Middle frontal gyrus (tissue), 1 donor: ENCODE measurements at regions not wholly inside any gene's neighbourhood (a gene's known extent, or its start where the extent isn't known, plus 50 kb on each side); places are given as distances from the start of the nearest gene placed in this dataset.
A peak's percentile ranks its signal among the peaks of the same experiment; 100 is the strongest.
"Not testable (repeated sequence)": the region's sequence is repeated elsewhere in the genome, so short reads cannot be mapped to it uniquely, and the experiment has no call there.

Experiments
- DNase-seq: peaks from one replicate; pipeline ENCODE4 v3.0.0-alpha.2; 2015; ENCODE audit warnings: low spot score; ENCODE audit errors: extremely low spot score

DNA sequence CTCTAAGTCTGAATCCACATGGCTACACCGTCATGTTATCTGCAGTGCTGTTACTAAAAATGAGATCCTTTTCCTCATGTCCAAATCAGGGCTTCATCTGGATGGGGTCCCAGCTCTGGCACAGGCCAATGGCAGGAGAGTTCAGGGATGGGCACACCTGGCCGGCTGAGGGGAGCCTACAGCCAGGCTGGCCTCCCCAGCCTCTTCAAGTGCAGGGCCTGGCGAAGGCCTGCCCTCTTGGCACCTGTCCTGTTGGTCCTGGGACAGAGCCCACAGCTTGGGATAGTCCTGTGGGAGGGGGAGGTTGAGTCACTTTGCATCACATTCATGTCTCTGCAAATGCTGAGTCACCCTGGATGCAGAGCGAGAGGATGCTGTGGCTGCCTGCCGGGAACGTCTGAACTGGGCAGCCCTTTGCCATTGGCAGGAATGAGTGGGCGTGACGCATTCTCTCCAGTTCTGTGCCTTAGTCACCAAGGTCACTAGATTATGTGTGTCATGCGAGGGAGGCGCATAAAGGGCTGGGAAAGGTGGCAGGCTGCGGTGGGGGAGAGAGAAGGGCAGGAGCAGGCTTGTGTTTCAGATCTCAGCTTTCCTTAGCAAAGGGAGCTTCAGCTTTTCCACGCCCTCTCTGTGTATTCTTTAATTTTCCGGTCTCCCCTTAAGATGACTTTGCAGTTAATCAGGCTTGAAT lies 223.2 kb upstream of the ECI2 start:
- DNase-seq: peak; percentile 53

DNA sequence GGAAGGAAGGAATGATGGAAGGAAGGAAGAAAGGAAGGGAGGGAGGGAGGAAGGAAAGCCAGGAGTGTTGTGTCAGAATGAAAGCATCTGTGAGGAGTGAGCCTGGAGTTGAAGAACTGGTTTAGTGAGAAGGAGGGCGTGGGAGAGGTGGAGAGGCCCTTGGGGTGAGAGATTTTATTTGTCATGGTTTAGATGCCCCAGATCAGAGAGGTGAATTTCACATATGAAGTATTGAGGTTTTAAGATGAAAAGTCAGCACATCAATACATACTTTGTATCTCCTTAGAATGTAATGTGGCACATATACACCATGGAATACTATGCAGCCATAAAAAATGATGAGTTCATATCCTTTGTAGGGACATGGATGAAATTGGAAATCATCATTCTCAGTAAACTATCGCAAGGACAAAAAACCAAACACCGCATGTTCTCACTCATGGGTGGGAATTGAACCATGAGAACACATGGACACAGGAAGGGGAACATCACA lies 222.3 kb upstream of the ECI2 start:
- not testable (repeated sequence) for DNase-seq

GRCh38 chr6:4356899-4357659 lies 221.7 kb upstream of the ECI2 start:
- DNase-seq: no peak

GRCh38 chr6:4355241-4355640 lies 219.9 kb upstream of the ECI2 start:
- DNase-seq: no peak

- no peak for DNase-seq
Observed at GRCh38 chr6:4354181-4354580, 218.8 kb upstream of the ECI2 start.

DNA sequence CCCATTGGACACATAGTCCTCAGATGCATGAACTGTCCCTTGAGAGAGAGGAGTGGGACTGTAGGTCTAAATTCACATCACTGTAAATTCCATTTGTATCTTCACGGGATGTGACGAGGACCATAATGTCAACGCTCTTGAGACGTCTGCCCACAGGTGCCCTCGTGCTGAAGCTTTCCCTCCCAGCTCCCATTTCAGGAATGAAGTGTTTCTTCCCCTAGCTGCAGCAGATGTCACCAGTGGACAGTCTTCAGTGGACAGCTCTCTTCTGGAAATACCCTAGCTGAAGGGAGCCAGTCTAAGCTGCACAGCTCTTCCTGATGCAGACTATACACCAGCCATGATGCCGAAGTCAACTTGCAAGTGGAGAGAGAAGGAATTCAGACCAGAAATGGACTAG lies 217.4 kb upstream of the ECI2 start:
- DNase-seq: no peak

- DNase-seq: no peak
Observed at GRCh38 chr6:4352322-4352669, 216.9 kb upstream of the ECI2 start.

- DNase-seq: peak; percentile 76
Observed at GRCh38 chr6:4351520-4352321, 216.3 kb upstream of the ECI2 start.

- no peak for DNase-seq
Observed at GRCh38 chr6:4350567-4351519, 215.5 kb upstream of the ECI2 start.

DNA sequence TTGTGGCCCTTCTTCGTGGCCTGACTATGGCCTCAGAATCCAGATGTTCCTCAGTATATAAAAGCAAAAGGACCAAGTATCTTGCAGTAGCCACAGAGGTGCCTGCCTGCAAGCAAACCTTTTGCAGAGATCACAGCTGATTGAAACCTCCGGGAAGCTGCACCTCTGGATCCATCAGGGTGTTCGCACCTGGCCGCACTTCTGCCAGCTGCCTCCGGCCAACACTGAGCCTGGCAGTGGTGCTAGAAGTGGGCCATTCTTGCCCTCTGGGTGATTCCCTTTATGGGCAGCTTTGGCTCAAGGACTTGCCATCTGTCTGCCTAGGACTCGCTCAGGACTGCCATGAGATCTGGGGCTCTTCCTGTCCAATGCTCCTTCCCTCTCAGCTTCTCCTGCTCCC lies 214.6 kb upstream of the ECI2 start:
- DNase-seq: no peak

- no peak for DNase-seq
Observed at GRCh38 chr6:4349323-4349722, 213.9 kb upstream of the ECI2 start.

DNA sequence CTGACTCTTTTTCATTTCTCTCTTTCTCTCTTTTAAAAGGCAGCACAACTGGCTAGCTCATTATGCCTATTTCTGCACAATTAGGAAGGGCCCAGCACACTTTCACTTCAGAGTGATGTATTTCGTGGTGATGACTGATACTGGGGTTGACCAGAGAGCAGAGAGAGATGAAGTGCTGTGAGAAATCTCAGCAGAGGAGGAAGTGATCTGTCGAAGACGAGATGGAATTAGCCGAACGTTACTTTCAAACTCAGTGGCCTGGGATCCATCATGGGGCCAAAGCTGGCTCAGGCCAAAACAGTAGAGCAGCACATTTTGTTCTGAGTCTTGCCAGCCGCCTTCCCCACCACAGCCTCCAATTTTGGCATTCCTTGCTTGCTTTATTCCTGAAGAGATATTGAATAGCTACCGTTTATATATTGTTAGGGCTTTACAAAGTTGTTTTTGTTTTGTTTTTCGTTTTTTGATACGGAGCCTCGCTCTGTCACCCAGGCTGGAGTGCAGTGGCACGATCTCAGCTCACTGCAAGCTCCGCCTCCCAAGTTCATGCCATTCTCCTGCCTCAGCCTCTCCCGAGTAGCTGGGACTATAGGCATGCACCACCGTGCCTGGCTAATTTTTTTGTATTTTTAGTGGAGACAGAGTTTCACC lies 213.2 kb upstream of the ECI2 start:
- DNase-seq: no peak

DNA sequence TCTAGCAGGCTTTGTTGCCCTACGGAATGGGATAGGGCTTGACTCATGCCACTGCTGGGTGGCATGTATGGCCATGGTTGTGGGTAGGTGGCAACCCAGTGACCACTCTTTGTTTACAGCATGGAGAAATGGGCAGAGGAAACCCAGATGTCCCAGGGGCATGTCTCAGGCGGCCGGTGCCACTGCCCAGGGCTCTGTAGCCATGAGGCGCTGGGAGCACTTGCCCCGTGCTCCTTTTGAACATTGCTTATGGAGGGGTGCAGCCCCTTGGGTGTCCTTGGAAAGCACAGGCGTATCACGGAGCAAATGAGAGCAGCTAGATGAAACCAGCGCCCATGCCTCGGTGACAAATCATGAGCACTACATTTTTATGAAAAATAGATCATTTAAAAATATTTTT lies 212.5 kb upstream of the ECI2 start:
- no peak for DNase-seq

- DNase-seq: no peak
Observed at GRCh38 chr6:4346659-4347333, 211.4 kb upstream of the ECI2 start.

- DNase-seq: no peak
Observed at GRCh38 chr6:4345543-4345942, 210.2 kb upstream of the ECI2 start.

DNA sequence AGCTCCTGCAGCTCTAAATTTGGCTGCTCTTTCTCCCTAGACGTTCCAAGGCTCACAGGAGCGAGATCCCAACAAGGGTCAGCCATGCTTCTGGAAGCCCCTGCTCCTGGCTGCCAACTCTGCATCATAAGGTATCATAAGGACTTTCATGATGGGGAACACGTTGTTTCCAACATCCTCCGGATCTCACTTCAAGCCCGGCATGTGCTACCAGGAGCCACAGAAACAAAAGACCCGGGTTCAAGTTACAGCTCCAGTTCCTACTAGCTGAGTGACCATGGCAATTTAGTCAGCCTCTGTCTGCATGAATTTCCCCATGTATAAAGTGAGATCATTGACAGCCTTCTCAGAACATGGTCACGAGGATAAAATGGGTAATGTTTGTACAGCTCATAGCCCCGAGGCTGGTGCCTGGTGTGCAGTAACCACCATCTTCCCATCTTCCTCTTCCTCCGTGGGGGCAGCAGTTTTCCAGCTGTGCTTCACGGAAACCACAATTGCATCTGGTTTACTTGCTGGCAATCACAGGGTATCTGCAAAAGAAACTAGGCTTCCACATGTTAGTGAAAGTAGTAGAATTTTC lies 209.0 kb upstream of the ECI2 start:
- DNase-seq: no peak

- no peak for DNase-seq
Observed at GRCh38 chr6:4342407-4343137, 207.2 kb upstream of the ECI2 start.

DNA sequence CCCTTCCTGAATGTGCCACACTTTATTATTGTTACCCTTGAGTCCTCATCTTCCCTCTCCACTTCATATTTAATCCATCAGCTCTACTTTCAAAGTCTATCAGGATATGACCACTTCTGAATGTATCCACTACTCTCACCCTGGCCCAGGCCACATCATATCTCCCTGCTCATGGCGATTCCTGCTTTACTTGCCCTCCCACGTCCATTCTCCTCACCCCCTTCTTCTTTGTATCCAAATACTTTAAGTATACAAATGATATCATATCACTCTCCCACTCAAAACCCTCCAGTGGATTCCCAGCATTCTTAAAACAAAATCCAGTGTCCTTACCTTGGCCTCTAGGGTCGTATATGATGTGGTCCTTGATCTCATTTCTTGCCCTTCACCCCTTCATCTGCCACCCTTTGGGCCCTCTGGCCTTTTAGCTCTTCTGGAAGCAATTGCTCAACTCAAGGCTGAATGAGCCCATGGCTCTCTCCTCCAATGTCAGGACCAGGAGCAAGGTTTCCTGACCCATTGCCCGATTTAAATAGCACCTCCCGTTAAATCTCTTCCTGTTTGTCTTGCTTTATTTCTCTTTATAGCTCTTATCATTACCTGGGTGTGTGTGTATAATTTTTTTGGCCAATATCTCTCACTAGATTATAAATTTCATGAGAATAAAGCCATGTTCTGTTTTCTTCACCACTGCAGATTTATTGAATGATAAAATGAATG lies 205.9 kb upstream of the ECI2 start:
- no peak for DNase-seq
